ENCODE measurements at regions not wholly inside any gene's neighbourhood (a gene's known extent, or its start where the extent isn't known, plus 50 kb on each side); places are given as distances from the start of the nearest gene placed in this dataset.
"Not testable (repeated sequence)": the region's sequence is repeated elsewhere in the genome, so short reads cannot be mapped to it uniquely, and the experiment has no call there.

GRCh38 chr6:163863565-163863964 lies 449.0 kb downstream of the QKI start:
- H3K9me3 Mint-ChIP-seq, result no peaks in the 10 kb centered on the region
- no peak for DNase-seq
- no peak overlapping the region for H3K27ac Mint-ChIP-seq
- H3K4me3 Mint-ChIP-seq, result no peak overlapping the region
- peaks cover 40% of the 10 kb centered on the region for H3K27me3 Mint-ChIP-seq
- H3K4me1 Mint-ChIP-seq, result no peaks in the 10 kb centered on the region
- no peak for ATAC-seq

GRCh38 chr6:163862701-163863100 lies 448.2 kb downstream of the QKI start:
- no peak for ATAC-seq
- no peaks in the 10 kb centered on the region for H3K9me3 Mint-ChIP-seq

GRCh38 chr6:163861627-163862026 lies 447.1 kb downstream of the QKI start:
- no peak for DNase-seq
- Mint-ChIP-seq H3K9me3 (no peaks in the 10 kb centered on the region), H3K27me3 (peaks cover 29% of the 10 kb centered on the region), H3K27ac (no peak overlapping the region), H3K4me1 (no peaks in the 10 kb centered on the region), H3K4me3 (no peak overlapping the region)
- no peak for ATAC-seq

More at GRCh38 chr6:163862701-163863100, 448.2 kb downstream of the QKI start:
- DNase-seq, result no peak
- Mint-ChIP-seq H3K27me3 (peaks cover 39% of the 10 kb centered on the region), H3K4me1 (no peaks in the 10 kb centered on the region), H3K4me3 (no peak overlapping the region), H3K27ac (no peak overlapping the region)

- no peak overlapping the region for H3K27ac Mint-ChIP-seq
- H3K27me3 Mint-ChIP-seq, result peaks cover 29% of the 10 kb centered on the region
- ATAC-seq (no peak), DNase-seq (no peak)
- H3K9me3 Mint-ChIP-seq, result no peaks in the 10 kb centered on the region
- H3K4me3 Mint-ChIP-seq, result no peak overlapping the region
- no peaks in the 10 kb centered on the region for H3K4me1 Mint-ChIP-seq
These were observed 446.0 kb downstream of the QKI start for GRCh38 chr6:163860287-163861081.

GRCh38 chr6:163858870-163859269 lies 444.4 kb downstream of the QKI start:
- H3K27ac Mint-ChIP-seq, DNase-seq, ATAC-seq, H3K9me3 Mint-ChIP-seq, H3K4me1 Mint-ChIP-seq, H3K4me3 Mint-ChIP-seq: not testable (repeated sequence)
- H3K27me3 Mint-ChIP-seq, result peaks cover 29% of the 10 kb centered on the region

GRCh38 chr6:163857421-163857820 lies 442.9 kb downstream of the QKI start:
- no peak overlapping the region for H3K27ac Mint-ChIP-seq
- H3K4me3 Mint-ChIP-seq, result no peak overlapping the region
- H3K4me1 Mint-ChIP-seq, result no peaks in the 10 kb centered on the region
- peaks cover 29% of the 10 kb centered on the region for H3K27me3 Mint-ChIP-seq
- DNase-seq (no peak), ATAC-seq (no peak)
- peaks cover 0 to 5% of the 10 kb centered on the region in 2 donors for H3K9me3 Mint-ChIP-seq

- Mint-ChIP-seq H3K27me3 (peaks cover 9% of the 10 kb centered on the region), H3K9me3 (peaks cover 23 to 24% of the 10 kb centered on the region in 2 donors), H3K4me3 (no peak overlapping the region), H3K27ac (no peak overlapping the region), H3K4me1 (no peaks in the 10 kb centered on the region)
- no peak for DNase-seq
- ATAC-seq, result no peak
These were observed 436.4 kb downstream of the QKI start for GRCh38 chr6:163850874-163851273.

GRCh38 chr6:163844761-163845160 lies 430.2 kb downstream of the QKI start:
- peaks cover 13 to 16% of the 10 kb centered on the region in 2 donors for H3K9me3 Mint-ChIP-seq
- no peaks in the 10 kb centered on the region for H3K4me1 Mint-ChIP-seq
- H3K4me3 Mint-ChIP-seq, result no peak overlapping the region

GRCh38 chr6:163844357-163844756 lies 429.8 kb downstream of the QKI start:
- H3K9me3 Mint-ChIP-seq, result peaks cover 13 to 15% of the 10 kb centered on the region in 2 donors
- ATAC-seq (no peak), DNase-seq (no peak)
- H3K27ac Mint-ChIP-seq, result no peak overlapping the region
- no peaks in the 10 kb centered on the region for H3K4me1 Mint-ChIP-seq
- no peak overlapping the region for H3K4me3 Mint-ChIP-seq
- H3K27me3 Mint-ChIP-seq, result no peaks in the 10 kb centered on the region

More at GRCh38 chr6:163844761-163845160, 430.2 kb downstream of the QKI start:
- no peaks in the 10 kb centered on the region for H3K27me3 Mint-ChIP-seq
- no peak overlapping the region for H3K27ac Mint-ChIP-seq
- DNase-seq (no peak), ATAC-seq (no peak)

GRCh38 chr6:163843218-163843617 lies 428.7 kb downstream of the QKI start:
- DNase-seq, result no peak
- no peak overlapping the region for H3K4me3 Mint-ChIP-seq
- H3K4me1 Mint-ChIP-seq, result no peaks in the 10 kb centered on the region
- H3K27me3 Mint-ChIP-seq, result no peaks in the 10 kb centered on the region
- ATAC-seq, result no peak
- no peak overlapping the region for H3K27ac Mint-ChIP-seq
- H3K9me3 Mint-ChIP-seq, result peaks cover 10 to 13% of the 10 kb centered on the region in 2 donors

GRCh38 chr6:163842467-163842866 lies 427.9 kb downstream of the QKI start:
- Mint-ChIP-seq H3K27ac (no peak overlapping the region), H3K4me1 (no peaks in the 10 kb centered on the region), H3K27me3 (peaks cover 5% of the 10 kb centered on the region), H3K9me3 (peaks cover 10 to 13% of the 10 kb centered on the region in 2 donors), H3K4me3 (no peak overlapping the region)
- ATAC-seq (no peak), DNase-seq (no peak)

- Mint-ChIP-seq H3K27ac (no peak overlapping the region), H3K4me3 (no peak overlapping the region), H3K4me1 (no peaks in the 10 kb centered on the region), H3K27me3 (peaks cover 12% of the 10 kb centered on the region), H3K9me3 (peaks cover 10 to 13% of the 10 kb centered on the region in 2 donors)
- no peak for ATAC-seq
- no peak for DNase-seq
These were observed 427.2 kb downstream of the QKI start for GRCh38 chr6:163841733-163842132.

- Mint-ChIP-seq H3K4me3 (no peak overlapping the region), H3K27me3 (peaks cover 16% of the 10 kb centered on the region), H3K4me1 (no peaks in the 10 kb centered on the region)
These were observed 426.8 kb downstream of the QKI start for GRCh38 chr6:163841326-163841725.

GRCh38 chr6:163840880-163841279 lies 426.4 kb downstream of the QKI start:
- Mint-ChIP-seq H3K27me3 (peaks cover 21% of the 10 kb centered on the region), H3K4me1 (no peaks in the 10 kb centered on the region), H3K4me3 (no peak overlapping the region), H3K27ac (no peak overlapping the region), H3K9me3 (peaks cover 10 to 13% of the 10 kb centered on the region in 2 donors)
- no peak for ATAC-seq
- no peak for DNase-seq

More at GRCh38 chr6:163841326-163841725, 426.8 kb downstream of the QKI start:
- ATAC-seq (no peak), DNase-seq (no peak)
- Mint-ChIP-seq H3K9me3 (peaks cover 10 to 13% of the 10 kb centered on the region in 2 donors), H3K27ac (peak overlapping the region in 1 of 2 donors; percentile 50)

- Mint-ChIP-seq H3K27ac (no peak overlapping the region), H3K9me3 (peaks cover 10 to 13% of the 10 kb centered on the region in 2 donors), H3K4me1 (no peaks in the 10 kb centered on the region), H3K27me3 (peaks cover 21% of the 10 kb centered on the region), H3K4me3 (no peak overlapping the region)
- ATAC-seq (no peak), DNase-seq (no peak)
These were observed 424.8 kb downstream of the QKI start for GRCh38 chr6:163839296-163839695.

- no peak overlapping the region for H3K27ac Mint-ChIP-seq
- peaks cover 10 to 13% of the 10 kb centered on the region in 2 donors for H3K9me3 Mint-ChIP-seq
- no peaks in the 10 kb centered on the region for H3K4me1 Mint-ChIP-seq
- H3K4me3 Mint-ChIP-seq, result no peak overlapping the region
- DNase-seq, result no peak
- H3K27me3 Mint-ChIP-seq, result peaks cover 21% of the 10 kb centered on the region
- ATAC-seq, result no peak
These were observed 423.3 kb downstream of the QKI start for GRCh38 chr6:163837691-163838431.

All from stimulated activated naive CD8-positive, alpha-beta T cell treated with anti-CD3 and anti-CD28 coated beads, Interleukin-15, amount 100 ng/mL, for 72 hours (primary cell).